WI38 (cell line): ENCODE measurements at regions not wholly inside any gene's neighbourhood (a gene's known extent, or its start where the extent isn't known, plus 50 kb on each side); places are given as distances from the start of the nearest gene placed in this dataset.

Source experiments
- H3K4me3 ChIP-seq: 2 replicates; pipeline ENCODE4 v1.5.1; 2011; ENCODE audit warnings: low read depth, mild to moderate bottlenecking, control low read depth, low read length
- TF ChIP-seq, protein P1 (sequence below): IDR thresholded peaks from 2 replicates; pipeline ENCODE4 v1.5.1; 2012; ENCODE audit warnings: low read depth, mild to moderate bottlenecking, control low read depth, low read length

DNA sequence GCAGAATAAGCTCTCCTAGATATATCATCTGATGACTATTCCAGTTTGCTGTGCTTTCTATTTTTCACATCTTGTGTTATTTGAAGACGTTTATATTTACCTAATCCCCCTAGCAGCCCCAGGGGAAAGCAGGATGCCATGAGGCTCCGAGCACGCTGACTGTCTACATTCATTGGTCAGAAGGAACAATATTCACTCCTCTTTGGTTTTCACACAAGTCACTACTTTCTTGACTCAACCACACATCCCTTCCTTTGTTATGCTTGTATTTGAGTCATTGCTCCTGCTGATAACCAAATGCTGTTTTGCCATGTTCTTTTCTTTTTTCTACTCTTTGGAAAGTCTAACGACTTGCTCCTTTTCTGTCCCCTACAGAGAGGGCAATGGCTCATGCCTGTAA is 86.5 kb upstream of the SLC38A2 start:
- TF ChIP-seq, protein P1, sequence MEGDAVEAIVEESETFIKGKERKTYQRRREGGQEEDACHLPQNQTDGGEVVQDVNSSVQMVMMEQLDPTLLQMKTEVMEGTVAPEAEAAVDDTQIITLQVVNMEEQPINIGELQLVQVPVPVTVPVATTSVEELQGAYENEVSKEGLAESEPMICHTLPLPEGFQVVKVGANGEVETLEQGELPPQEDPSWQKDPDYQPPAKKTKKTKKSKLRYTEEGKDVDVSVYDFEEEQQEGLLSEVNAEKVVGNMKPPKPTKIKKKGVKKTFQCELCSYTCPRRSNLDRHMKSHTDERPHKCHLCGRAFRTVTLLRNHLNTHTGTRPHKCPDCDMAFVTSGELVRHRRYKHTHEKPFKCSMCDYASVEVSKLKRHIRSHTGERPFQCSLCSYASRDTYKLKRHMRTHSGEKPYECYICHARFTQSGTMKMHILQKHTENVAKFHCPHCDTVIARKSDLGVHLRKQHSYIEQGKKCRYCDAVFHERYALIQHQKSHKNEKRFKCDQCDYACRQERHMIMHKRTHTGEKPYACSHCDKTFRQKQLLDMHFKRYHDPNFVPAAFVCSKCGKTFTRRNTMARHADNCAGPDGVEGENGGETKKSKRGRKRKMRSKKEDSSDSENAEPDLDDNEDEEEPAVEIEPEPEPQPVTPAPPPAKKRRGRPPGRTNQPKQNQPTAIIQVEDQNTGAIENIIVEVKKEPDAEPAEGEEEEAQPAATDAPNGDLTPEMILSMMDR: no peak
- no peak overlapping the region for H3K4me3 ChIP-seq

DNA sequence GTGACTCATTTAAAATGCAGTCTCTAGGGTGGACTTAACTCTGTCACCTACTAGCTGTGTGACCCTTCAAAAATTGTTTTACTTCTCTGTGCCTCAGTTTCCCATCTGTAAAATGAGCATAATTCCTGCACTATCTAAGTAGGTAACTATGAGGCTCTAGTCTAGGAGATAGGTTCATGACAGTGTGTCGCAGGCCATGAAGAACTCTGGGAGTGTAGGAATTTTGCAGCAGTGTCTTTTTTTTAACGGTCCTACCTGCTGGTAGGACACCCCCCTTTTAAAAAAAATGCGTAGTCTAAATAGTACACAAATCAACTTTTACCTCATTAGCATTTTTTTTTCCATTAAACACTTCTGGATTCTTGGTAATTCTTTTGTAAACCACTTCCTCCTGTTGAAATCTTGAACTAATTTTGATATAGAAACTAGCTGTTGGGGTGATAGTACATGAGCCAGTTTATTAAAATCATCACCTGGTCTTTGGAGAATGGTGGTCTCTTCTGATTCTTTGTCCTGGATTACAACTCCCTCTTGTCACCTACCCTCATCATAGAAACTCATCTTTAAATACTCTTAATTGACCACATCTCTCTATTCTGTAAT is 86.0 kb upstream of the SLC38A2 start:
- H3K4me3 ChIP-seq: no peak overlapping the region
- TF ChIP-seq, protein P1: no peak

DNA sequence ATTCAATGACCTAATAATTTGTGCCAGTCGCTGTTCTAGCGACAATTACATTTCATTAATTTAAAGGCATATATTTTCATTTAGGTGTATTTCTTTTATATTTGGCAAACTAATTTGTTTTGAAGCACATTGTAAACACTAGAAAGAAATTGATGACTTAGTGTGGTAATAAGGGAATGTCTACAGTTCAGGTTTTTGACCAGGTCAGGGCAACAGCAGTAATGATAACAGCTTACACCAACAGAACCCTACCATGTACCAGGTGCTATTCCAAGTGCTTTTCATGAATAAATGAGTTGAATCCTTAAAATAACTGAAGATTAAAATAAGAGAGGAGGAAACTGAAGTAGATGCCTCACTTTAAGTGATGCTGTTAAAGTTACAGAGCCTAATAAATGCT is 85.4 kb upstream of the SLC38A2 start:
- TF ChIP-seq, protein P1: no peak
- H3K4me3 ChIP-seq: no peak overlapping the region

DNA sequence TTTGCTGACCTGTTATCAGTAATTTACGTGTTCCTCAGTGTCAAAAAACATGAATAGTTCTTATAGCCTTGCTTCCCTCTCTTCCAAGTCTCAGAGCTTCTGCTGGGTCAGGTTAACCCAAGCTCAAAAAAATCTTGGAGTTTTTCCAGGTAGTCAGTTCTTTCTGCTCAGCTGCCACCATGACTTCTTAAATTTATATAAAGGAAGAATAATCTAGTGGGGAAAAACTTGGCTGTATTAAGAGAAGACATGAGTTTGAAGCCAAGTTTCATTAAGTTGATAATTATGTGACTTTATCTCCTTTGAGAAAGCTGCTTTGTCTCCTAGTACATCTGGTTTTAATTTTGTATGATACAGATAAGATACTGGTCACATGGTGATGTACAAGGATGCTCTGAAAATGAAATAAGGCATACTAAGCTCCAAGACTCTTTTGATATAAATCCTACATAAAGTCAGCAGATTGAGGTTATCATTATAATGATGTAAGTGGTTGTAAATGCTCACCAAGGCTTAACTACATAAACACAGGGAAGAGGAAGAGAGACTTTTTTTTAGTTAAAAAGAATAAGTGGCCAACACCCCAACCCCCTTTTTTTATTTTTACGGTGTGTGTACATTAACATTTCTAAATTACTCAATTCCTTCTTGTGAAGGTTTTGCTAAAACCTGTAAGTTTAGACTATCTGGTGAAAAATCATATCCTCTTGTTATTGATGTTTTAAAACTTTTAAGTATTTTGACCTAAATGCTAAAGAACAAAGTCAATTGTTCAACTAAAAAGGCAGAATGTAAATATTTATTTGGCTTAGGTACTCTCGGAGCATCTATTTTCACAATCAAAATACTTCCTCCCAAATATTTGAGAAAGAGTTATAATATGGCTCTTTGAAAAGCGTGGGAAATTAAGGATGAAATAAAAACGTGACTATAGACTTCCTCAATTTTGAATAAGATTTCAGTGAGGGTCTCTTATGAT is 84.1 kb upstream of the SLC38A2 start:
- TF ChIP-seq, protein P1: no peak
- H3K4me3 ChIP-seq: no peak overlapping the region

DNA sequence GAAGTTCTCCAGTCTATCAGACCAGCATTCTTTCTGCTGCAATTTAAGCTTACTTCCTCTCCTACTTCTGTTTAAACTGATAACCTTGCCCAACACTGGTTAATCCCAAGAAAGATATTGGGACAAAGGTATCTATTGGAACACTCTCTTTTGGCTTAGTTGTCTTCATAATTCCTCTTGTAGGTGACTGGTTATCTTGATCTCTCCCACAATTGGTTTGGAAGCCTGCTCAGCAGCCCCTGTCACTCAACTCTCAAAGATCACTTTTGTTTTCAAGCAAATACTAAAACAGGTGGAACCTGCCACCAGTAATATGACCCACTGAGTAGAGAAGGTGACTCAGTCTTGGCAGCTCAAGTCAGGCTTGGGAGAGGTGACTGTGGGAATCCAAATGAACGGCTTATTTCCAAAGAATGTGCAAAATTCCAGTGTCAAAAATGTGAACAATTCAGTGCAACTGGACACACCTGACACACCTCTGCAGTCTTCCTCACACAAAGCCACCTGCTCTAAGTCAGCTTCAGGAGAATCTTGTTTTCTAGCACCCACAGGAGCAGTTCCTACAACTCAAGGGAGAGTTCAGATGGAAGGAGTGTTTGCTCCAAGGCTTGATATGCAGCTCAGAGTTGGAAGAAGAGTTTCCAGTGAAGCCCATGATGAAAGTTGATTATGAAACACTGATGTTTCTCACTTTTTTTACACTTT is 83.2 kb upstream of the SLC38A2 start:
- no peak overlapping the region for H3K4me3 ChIP-seq
- TF ChIP-seq, protein P1: no peak

DNA sequence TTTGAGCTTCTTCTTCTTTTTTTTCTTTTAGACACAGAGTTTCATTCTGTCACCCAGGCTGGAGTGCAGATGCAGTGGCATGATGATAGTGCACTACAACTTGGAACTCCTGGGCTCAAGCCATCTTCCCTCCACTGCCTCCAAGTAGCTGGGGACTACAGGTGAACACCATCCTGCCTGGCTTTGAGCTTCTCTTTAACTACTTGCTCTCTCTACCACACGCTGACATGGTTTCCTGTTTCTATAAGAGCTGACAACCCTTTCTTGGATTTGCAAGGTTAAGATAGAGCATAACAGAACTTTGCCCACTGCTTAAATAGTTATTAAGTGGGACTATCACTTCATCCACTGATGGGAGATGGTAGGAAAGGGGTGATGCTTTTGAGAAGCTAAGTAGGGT is 82.4 kb upstream of the SLC38A2 start:
- TF ChIP-seq, protein P1: no peak
- H3K4me3 ChIP-seq: no peak overlapping the region
